IMR-90 (cell line): ENCODE measurements at regions not wholly inside any gene's neighbourhood (a gene's known extent, or its start where the extent isn't known, plus 50 kb on each side); places are given as distances from the start of the nearest gene placed in this dataset.
"Not testable (repeated sequence)": the region's sequence is repeated elsewhere in the genome, so short reads cannot be mapped to it uniquely, and the experiment has no call there.

Experiments used
- MXI1 ChIP-seq: IDR thresholded peaks from 2 replicates; pipeline ENCODE4 v1.6.1; 2012; ENCODE audit warnings: low read depth, mild to moderate bottlenecking, low read length, moderate library complexity, borderline replicate concordance
- NFE2L2 ChIP-seq: fragments of 150-350 bp; IDR thresholded peaks from 2 replicates; pipeline ENCODE4 v1.6.1; 2016; ENCODE audit warnings: low read depth, mild to moderate bottlenecking, low read length
- POLR2A ChIP-seq: IDR thresholded peaks from 2 replicates; pipeline ENCODE4 v1.6.1; 2012; ENCODE audit warnings: mild to moderate bottlenecking, low read depth, low read length
- RAD21 ChIP-seq: IDR thresholded peaks from 2 replicates; pipeline ENCODE4 v1.6.1; 2012; ENCODE audit warnings: low read length, improper control_type of control experiment
- RFX5 ChIP-seq: IDR thresholded peaks from 2 replicates; pipeline ENCODE4 v1.8.0; 2012; ENCODE audit warnings: low read depth, mild to moderate bottlenecking, low read length, moderate library complexity
- SMC3 ChIP-seq: fragments of 150-350 bp; IDR thresholded peaks from 2 replicates; pipeline ENCODE4 v1.6.1; 2016; ENCODE audit warnings: low read depth, mild to moderate bottlenecking, antibody characterized with exemption, low read length, moderate library complexity
- TF ChIP-seq, protein P1 (sequence below): conservative IDR thresholded peaks from 2 replicates; pipeline ENCODE4 v1.5.1; 2012; ENCODE audit warnings: mild to moderate bottlenecking, low read depth, low read length, improper control_type of control experiment
- TF ChIP-seq, protein P2 (sequence below): fragments of 150-350 bp; IDR thresholded peaks from 2 replicates; pipeline ENCODE4 v1.6.1; 2017; ENCODE audit warnings: mild to moderate bottlenecking, antibody characterized with exemption, low read length, low read depth
- TF ChIP-seq, protein P3 (sequence below): fragments of 150-350 bp; IDR thresholded peaks from 2 replicates; pipeline ENCODE4 v1.6.1; 2016; ENCODE audit warnings: low read depth, mild to moderate bottlenecking, low read length, moderate library complexity, borderline replicate concordance

DNA sequence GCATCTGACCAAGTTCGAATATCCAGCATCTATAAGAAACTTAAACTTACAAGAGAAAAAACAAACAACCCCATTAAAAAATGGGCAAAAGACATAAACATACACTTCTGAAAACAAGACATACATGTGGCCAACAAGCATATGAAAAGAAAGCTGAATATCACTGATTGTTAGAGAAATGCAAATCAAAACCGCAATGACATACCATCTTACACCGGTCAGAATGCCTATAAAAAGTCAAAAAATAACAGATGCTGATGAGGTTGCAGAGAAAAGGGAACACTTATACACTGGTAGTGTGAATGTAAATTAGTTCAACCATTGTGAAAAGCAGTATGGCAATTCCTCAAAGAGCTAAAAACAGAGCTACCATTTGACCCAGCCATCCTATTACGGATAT lies 166.0 kb downstream of the RRAGB start:
- TF ChIP-seq, protein P1, sequence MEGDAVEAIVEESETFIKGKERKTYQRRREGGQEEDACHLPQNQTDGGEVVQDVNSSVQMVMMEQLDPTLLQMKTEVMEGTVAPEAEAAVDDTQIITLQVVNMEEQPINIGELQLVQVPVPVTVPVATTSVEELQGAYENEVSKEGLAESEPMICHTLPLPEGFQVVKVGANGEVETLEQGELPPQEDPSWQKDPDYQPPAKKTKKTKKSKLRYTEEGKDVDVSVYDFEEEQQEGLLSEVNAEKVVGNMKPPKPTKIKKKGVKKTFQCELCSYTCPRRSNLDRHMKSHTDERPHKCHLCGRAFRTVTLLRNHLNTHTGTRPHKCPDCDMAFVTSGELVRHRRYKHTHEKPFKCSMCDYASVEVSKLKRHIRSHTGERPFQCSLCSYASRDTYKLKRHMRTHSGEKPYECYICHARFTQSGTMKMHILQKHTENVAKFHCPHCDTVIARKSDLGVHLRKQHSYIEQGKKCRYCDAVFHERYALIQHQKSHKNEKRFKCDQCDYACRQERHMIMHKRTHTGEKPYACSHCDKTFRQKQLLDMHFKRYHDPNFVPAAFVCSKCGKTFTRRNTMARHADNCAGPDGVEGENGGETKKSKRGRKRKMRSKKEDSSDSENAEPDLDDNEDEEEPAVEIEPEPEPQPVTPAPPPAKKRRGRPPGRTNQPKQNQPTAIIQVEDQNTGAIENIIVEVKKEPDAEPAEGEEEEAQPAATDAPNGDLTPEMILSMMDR: not testable (repeated sequence)
- TF ChIP-seq POLR2A, NFE2L2, RFX5, RAD21, MXI1, SMC3: not testable (repeated sequence)
- TF ChIP-seq, protein P2, sequence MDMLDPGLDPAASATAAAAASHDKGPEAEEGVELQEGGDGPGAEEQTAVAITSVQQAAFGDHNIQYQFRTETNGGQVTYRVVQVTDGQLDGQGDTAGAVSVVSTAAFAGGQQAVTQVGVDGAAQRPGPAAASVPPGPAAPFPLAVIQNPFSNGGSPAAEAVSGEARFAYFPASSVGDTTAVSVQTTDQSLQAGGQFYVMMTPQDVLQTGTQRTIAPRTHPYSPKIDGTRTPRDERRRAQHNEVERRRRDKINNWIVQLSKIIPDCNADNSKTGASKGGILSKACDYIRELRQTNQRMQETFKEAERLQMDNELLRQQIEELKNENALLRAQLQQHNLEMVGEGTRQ: not testable (repeated sequence)
- TF ChIP-seq, protein P3, sequence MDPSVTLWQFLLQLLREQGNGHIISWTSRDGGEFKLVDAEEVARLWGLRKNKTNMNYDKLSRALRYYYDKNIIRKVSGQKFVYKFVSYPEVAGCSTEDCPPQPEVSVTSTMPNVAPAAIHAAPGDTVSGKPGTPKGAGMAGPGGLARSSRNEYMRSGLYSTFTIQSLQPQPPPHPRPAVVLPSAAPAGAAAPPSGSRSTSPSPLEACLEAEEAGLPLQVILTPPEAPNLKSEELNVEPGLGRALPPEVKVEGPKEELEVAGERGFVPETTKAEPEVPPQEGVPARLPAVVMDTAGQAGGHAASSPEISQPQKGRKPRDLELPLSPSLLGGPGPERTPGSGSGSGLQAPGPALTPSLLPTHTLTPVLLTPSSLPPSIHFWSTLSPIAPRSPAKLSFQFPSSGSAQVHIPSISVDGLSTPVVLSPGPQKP: not testable (repeated sequence)
